ENCODE measurements at regions not wholly inside any gene's neighbourhood (a gene's known extent, or its start where the extent isn't known, plus 50 kb on each side); places are given as distances from the start of the nearest gene placed in this dataset.

- DNase-seq = no peak
Observed at GRCh38 chr11:37100008-37100407, 502.0 kb upstream of the RAG2 start.

GRCh38 chr11:37092487-37092886 is 494.5 kb upstream of the RAG2 start:
- no peak for DNase-seq

GRCh38 chr11:37089439-37089838 is 491.4 kb upstream of the RAG2 start:
- DNase-seq = no peak

GRCh38 chr11:37088573-37088910 is 490.5 kb upstream of the RAG2 start:
- no peak for DNase-seq

- no peak for DNase-seq
Observed at GRCh38 chr11:37087650-37088572, 489.9 kb upstream of the RAG2 start.

- DNase-seq = no peak
Observed at GRCh38 chr11:37078521-37078920, 480.5 kb upstream of the RAG2 start.

- no peak for DNase-seq
Observed at GRCh38 chr11:37076866-37077265, 478.8 kb upstream of the RAG2 start.

GRCh38 chr11:37072538-37073055 is 474.6 kb upstream of the RAG2 start:
- no peak for DNase-seq

GRCh38 chr11:37050311-37050710 is 452.3 kb upstream of the RAG2 start:
- DNase-seq = no peak

GRCh38 chr11:37040921-37041320 is 442.9 kb upstream of the RAG2 start:
- DNase-seq = no peak

- no peak for DNase-seq
Observed at GRCh38 chr11:37038911-37039310, 440.9 kb upstream of the RAG2 start.

- DNase-seq = no peak
Observed at GRCh38 chr11:37026741-37027140, 428.7 kb upstream of the RAG2 start.

GRCh38 chr11:37026326-37026725 is 428.3 kb upstream of the RAG2 start:
- no peak for DNase-seq

- no peak for DNase-seq
Observed at GRCh38 chr11:37006563-37006962, 408.5 kb upstream of the RAG2 start.

GRCh38 chr11:37002831-37003230 is 404.8 kb upstream of the RAG2 start:
- DNase-seq = no peak

- no peak for DNase-seq
Observed at GRCh38 chr11:36997656-36998055, 399.6 kb upstream of the RAG2 start.

GRCh38 chr11:36996795-36997194 is 398.8 kb upstream of the RAG2 start:
- DNase-seq = no peak

GRCh38 chr11:36994208-36994607 is 396.2 kb upstream of the RAG2 start:
- no peak for DNase-seq

- DNase-seq = no peak
Observed at GRCh38 chr11:36988556-36988955, 390.5 kb upstream of the RAG2 start.

GRCh38 chr11:36985562-36985961 is 387.5 kb upstream of the RAG2 start:
- no peak for DNase-seq

- no peak for DNase-seq
Observed at GRCh38 chr11:36976741-36977140, 378.7 kb upstream of the RAG2 start.

GRCh38 chr11:36974771-36975170 is 376.7 kb upstream of the RAG2 start:
- no peak for DNase-seq

- DNase-seq = no peak
Observed at GRCh38 chr11:36953976-36954375, 355.9 kb upstream of the RAG2 start.

- no peak for DNase-seq
Observed at GRCh38 chr11:36948460-36949127, 350.6 kb upstream of the RAG2 start.
